NCI-H446 (cell line): ENCODE measurements at regions not wholly inside any gene's neighbourhood (a gene's known extent, or its start where the extent isn't known, plus 50 kb on each side); places are given as distances from the start of the nearest gene placed in this dataset.

Source experiments
- DNase-seq, 2 experiments: peaks; one replicate each; lab custom pipeline; 2025; lab: John Stamatoyannopoulos, UW

GRCh38 chr9:107992271-107992670 lies 502.7 kb upstream of the KLF4 start:
- no peak for DNase-seq

GRCh38 chr9:107991581-107991980 lies 502.0 kb upstream of the KLF4 start:
- no peak for DNase-seq

- DNase-seq = no peak
Measured at GRCh38 chr9:107989544-107989943, 500.0 kb upstream of the KLF4 start.

- DNase-seq = no peak
Measured at GRCh38 chr9:107989099-107989498, 499.5 kb upstream of the KLF4 start.

GRCh38 chr9:107984956-107985355 lies 495.4 kb upstream of the KLF4 start:
- DNase-seq = no peak

- no peak for DNase-seq
Measured at GRCh38 chr9:107983762-107984161, 494.2 kb upstream of the KLF4 start.

GRCh38 chr9:107983181-107983603 lies 493.6 kb upstream of the KLF4 start:
- no peak for DNase-seq

- no peak for DNase-seq
Measured at GRCh38 chr9:107982745-107983144, 493.2 kb upstream of the KLF4 start.

- DNase-seq = no peak
Measured at GRCh38 chr9:107982001-107982400, 492.4 kb upstream of the KLF4 start.

GRCh38 chr9:107980984-107981383 lies 491.4 kb upstream of the KLF4 start:
- DNase-seq = no peak

GRCh38 chr9:107976767-107977166 lies 487.2 kb upstream of the KLF4 start:
- DNase-seq = no peak

- DNase-seq = no peak
Measured at GRCh38 chr9:107975426-107976010, 485.9 kb upstream of the KLF4 start.

- no peak for DNase-seq
Measured at GRCh38 chr9:107973451-107973850, 483.9 kb upstream of the KLF4 start.

- DNase-seq = no peak
Measured at GRCh38 chr9:107972346-107972745, 482.8 kb upstream of the KLF4 start.

GRCh38 chr9:107971241-107971640 lies 481.7 kb upstream of the KLF4 start:
- no peak for DNase-seq

GRCh38 chr9:107970726-107971125 lies 481.2 kb upstream of the KLF4 start:
- DNase-seq = no peak

- DNase-seq = no peak
Measured at GRCh38 chr9:107969727-107970126, 480.2 kb upstream of the KLF4 start.

- DNase-seq = no peak
Measured at GRCh38 chr9:107969141-107969540, 479.6 kb upstream of the KLF4 start.

- no peak for DNase-seq
Measured at GRCh38 chr9:107963246-107963645, 473.7 kb upstream of the KLF4 start.

- DNase-seq = no peak
Measured at GRCh38 chr9:107960916-107961315, 471.3 kb upstream of the KLF4 start.

GRCh38 chr9:107954312-107954711 lies 464.7 kb upstream of the KLF4 start:
- no peak for DNase-seq

- no peak for DNase-seq
Measured at GRCh38 chr9:107953556-107954125, 464.1 kb upstream of the KLF4 start.

GRCh38 chr9:107952773-107953172 lies 463.2 kb upstream of the KLF4 start:
- DNase-seq = no peak

- DNase-seq = no peak
Measured at GRCh38 chr9:107951511-107951910, 461.9 kb upstream of the KLF4 start.
